Muscle layer of duodenum (tissue), 2 donors: ENCODE measurements at regions not wholly inside any gene's neighbourhood (a gene's known extent, or its start where the extent isn't known, plus 50 kb on each side); places are given as distances from the start of the nearest gene placed in this dataset.
"Not testable (repeated sequence)": the region's sequence is repeated elsewhere in the genome, so short reads cannot be mapped to it uniquely, and the experiment has no call there.

Source experiments
- H3K27ac ChIP-seq: one replicate; pipeline ENCODE4 v1.7.0; 2013; ENCODE audit warnings: mild to moderate bottlenecking, low read length
- H3K27me3 ChIP-seq: one replicate; pipeline ENCODE4 v1.7.0; 2013; ENCODE audit warnings: low read depth, mild to moderate bottlenecking, control low read depth, low read length
- H3K36me3 ChIP-seq, 2 donors: one replicate each; pipeline ENCODE4 v1.7.0; 2013; ENCODE audit warnings: low read length in 2 of 2, control low read depth in 1 of 2, mild to moderate bottlenecking in 1 of 2; ENCODE audit not compliant: insufficient read depth in 2 of 2, control insufficient read depth in 1 of 2
- H3K4me1 ChIP-seq, 2 donors: one replicate each; pipeline ENCODE4 v1.7.0; 2013; ENCODE audit warnings: low read length in 2 of 2, mild to moderate bottlenecking in 2 of 2, control low read depth in 1 of 2, moderate library complexity in 1 of 2; ENCODE audit not compliant: insufficient read depth in 2 of 2, control insufficient read depth in 1 of 2
- H3K4me3 ChIP-seq, 2 donors: one replicate each; pipeline ENCODE4 v1.7.0; 2013; ENCODE audit warnings: low read length in 2 of 2, low read depth in 1 of 2, mild to moderate bottlenecking in 1 of 2
- H3K9me3 ChIP-seq, 2 donors: one replicate each; pipeline ENCODE4 v1.7.0; 2013; ENCODE audit warnings: low read length in 2 of 2, control low read depth in 1 of 2, mild to moderate bottlenecking in 1 of 2; ENCODE audit not compliant: control insufficient read depth in 1 of 2
- donor health status: healthy.

DNA sequence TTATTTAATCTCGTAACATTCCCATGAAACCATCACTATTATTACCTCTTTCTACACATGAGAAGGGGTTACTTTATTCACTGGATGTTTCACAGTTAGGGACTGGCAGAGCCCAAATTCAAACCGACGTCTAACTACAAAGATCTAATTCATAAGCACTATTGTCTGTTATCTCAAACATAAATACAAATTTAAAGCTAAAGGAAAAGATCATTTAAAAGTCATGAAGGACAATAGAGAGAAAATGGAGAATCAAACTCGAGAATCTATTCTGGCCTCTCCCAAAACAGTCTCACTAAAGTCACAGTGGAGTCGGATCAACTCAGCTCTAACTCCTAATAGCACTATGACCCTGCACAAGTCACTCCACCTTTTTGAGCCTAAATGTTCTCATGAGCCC is 287.7 kb downstream of the ZIC4 start:
- no peaks in the 10 kb centered on the region for H3K9me3 ChIP-seq
- H3K4me3 ChIP-seq = no peak overlapping the region
- H3K4me1 ChIP-seq = no peaks in the 10 kb centered on the region
- no peaks in the 10 kb centered on the region for H3K27me3 ChIP-seq
- no peaks in the 10 kb centered on the region for H3K36me3 ChIP-seq
- H3K27ac ChIP-seq = no peak overlapping the region

- Histone ChIP-seq H3K9me3 (no peaks in the 10 kb centered on the region), H3K4me1 (no peaks in the 10 kb centered on the region), H3K36me3 (no peaks in the 10 kb centered on the region), H3K27ac (no peak overlapping the region), H3K4me3 (no peak overlapping the region), H3K27me3 (no peaks in the 10 kb centered on the region)
Measured at GRCh38 chr3:147117631-147118030, 288.7 kb downstream of the ZIC4 start.

DNA sequence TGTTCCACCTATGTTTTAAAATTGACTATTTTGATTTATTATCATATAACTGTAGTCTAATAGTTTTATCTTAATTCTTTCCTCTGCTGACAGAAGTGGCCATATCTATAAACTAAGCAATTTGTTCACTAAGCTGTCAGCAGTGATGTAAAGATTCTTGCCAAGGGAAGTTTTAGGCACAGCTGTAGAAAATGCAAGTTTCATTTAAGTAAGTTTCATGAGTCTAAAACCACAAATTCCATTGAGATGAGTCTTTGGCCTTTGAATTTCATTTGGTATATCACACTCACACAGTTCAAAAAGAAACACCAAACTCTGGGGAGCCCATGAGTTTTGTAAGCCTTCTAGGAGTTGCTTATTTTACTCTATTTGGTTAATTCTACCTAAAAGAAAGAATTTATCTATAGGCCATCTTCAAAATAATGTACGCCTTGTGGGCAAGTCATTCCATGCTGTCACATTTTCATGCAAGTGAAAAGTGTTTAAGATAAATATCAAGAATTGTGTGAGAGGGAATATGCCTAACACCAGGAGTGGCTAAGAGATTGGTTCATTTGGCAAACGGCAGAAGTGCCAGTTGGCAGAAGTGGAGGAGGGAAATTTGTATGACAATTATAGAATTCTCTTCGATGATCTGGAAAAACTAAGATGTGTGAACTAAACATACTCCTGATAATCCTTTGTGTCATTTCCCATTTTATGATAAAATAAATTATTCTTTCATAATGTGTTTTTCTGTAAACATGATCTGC is 292.9 kb downstream of the ZIC4 start:
- Histone ChIP-seq H3K9me3 (peaks cover 0 to 3% of the 10 kb centered on the region in 2 donors), H3K27me3 (no peaks in the 10 kb centered on the region), H3K4me1 (no peaks in the 10 kb centered on the region), H3K4me3 (no peak overlapping the region), H3K27ac (no peak overlapping the region), H3K36me3 (no peaks in the 10 kb centered on the region)

DNA sequence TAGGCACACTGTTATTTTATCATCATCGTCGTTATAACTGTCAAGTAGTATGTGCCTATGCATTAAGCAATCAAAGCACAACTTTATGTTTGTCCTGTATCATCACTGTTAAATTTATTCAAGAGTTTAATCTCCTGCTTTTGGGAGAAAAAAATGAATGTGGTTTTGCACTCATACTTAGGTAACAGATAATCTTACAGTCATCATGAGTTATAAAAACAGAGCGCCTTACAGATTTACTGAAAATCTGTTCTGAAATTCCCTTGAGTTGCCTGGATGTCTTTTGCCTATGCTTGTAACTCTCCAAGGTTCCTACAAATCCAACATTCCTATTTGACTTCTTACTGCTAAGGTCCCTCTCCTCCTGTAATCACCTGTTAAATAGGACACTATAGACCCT is 307.3 kb downstream of the ZIC4 start:
- no peaks in the 10 kb centered on the region for H3K36me3 ChIP-seq
- no peaks in the 10 kb centered on the region for H3K27me3 ChIP-seq
- H3K9me3 ChIP-seq = no peaks in the 10 kb centered on the region
- H3K4me3 ChIP-seq = no peak overlapping the region
- no peak overlapping the region for H3K27ac ChIP-seq
- no peaks in the 10 kb centered on the region for H3K4me1 ChIP-seq

DNA sequence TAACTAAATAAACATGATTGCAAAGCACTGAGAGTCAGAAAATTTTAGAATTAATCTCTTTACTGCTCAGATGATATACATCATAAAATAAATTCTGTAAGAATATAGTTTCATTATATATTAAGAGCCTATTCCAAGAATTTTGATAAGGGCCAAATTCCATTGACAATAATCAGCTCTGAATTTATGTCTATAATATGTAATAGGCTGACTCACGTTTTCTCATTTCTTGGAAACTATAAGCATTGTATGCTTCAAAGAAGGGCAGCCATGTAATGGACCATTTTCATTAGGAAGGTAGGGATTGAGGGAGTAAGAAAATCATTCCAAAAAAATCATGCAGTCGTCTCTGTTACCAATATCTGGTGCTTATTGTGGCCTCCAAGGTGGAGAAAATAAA is 315.9 kb downstream of the ZIC4 start:
- Histone ChIP-seq H3K27me3 (no peaks in the 10 kb centered on the region), H3K27ac (no peak overlapping the region), H3K4me3 (no peak overlapping the region)

GRCh38 chr3:147089286-147089685 is 317.1 kb downstream of the ZIC4 start:
- no peaks in the 10 kb centered on the region for H3K27me3 ChIP-seq
- H3K36me3 ChIP-seq = no peaks in the 10 kb centered on the region
- no peaks in the 10 kb centered on the region for H3K9me3 ChIP-seq
- no peak overlapping the region for H3K4me3 ChIP-seq
- H3K27ac ChIP-seq = no peak overlapping the region
- H3K4me1 ChIP-seq = no peaks in the 10 kb centered on the region

More for the DNA sequence above, 315.9 kb downstream of the ZIC4 start:
- Histone ChIP-seq H3K9me3 (no peaks in the 10 kb centered on the region), H3K36me3 (no peaks in the 10 kb centered on the region), H3K4me1 (no peaks in the 10 kb centered on the region)

DNA sequence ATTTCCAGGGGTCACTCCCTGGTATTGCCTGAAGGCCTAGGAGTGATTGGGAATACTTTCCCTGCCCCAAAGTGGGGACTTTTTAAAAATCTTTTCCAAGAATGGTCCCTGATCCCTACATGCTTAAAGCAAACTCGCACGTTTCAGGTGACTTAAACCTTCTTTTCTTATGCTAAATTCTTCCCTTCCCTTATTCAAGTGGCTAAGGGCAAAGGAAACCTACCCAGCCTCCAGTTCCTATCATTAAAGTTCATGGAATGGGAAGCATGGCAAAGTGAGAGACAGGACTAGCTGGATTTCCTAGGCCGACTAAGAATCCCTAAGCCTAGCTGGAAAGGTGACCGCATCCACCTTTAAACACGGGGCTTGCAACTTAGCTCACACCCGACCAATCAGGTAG is 346.8 kb downstream of the ZIC4 start:
- not testable (repeated sequence) for H3K36me3 ChIP-seq, H3K9me3 ChIP-seq, H3K4me1 ChIP-seq, H3K4me3 ChIP-seq, H3K27me3 ChIP-seq, H3K27ac ChIP-seq

DNA sequence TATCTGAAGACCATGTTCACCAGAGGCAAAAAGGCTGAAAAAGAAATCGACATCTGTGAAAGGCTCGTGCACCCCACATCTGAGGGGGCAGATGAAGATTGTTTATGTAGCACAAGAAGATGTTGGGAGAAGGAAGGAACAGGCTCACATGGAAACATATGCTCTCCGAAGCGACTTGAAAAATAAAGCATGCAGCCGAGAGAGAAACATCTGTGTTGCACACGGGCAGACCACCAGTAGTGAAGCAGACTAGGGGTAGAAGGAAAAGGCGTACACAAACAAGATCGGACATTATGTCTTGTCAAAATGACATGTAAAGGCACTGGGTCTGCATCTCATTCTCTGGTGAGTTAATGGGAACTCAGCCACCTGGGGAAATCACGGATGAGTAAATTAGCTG is 356.5 kb downstream of the ZIC4 start:
- Histone ChIP-seq H3K4me3 (no peak overlapping the region), H3K36me3 (no peaks in the 10 kb centered on the region), H3K4me1 (no peaks in the 10 kb centered on the region), H3K27me3 (no peaks in the 10 kb centered on the region), H3K27ac (no peak overlapping the region), H3K9me3 (peaks cover 0 to 6% of the 10 kb centered on the region in 2 donors)

- Histone ChIP-seq H3K4me3 (no peak overlapping the region), H3K36me3 (no peaks in the 10 kb centered on the region)
Measured at GRCh38 chr3:147049305-147049704, 357.0 kb downstream of the ZIC4 start.

DNA sequence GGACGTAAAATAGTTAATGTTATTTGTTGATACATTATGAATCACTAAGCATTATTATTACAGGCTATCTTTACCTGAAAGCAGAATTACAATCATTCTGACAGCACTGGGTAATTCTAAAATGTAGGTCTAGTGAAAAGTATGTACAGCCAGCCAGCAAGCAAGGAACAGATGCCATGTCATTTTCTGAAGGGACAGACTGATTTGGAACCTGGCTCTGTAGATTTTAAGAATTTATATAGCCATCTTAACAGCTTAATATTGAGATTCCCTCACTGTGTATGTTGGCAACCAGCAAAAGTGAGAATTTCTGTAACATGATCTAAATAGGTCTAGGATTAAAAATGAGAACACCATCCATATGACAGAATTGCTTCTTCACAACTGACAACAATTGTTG is 359.4 kb downstream of the ZIC4 start:
- Histone ChIP-seq H3K9me3 (no peaks in the 10 kb centered on the region), H3K36me3 (no peaks in the 10 kb centered on the region), H3K27ac (no peak overlapping the region), H3K4me1 (no peaks in the 10 kb centered on the region), H3K27me3 (no peaks in the 10 kb centered on the region), H3K4me3 (no peak overlapping the region)

More at GRCh38 chr3:147049305-147049704, 357.0 kb downstream of the ZIC4 start:
- Histone ChIP-seq H3K27me3 (no peaks in the 10 kb centered on the region), H3K9me3 (peaks cover 0 to 4% of the 10 kb centered on the region in 2 donors), H3K4me1 (no peaks in the 10 kb centered on the region), H3K27ac (no peak overlapping the region)

GRCh38 chr3:147038481-147038880 is 367.9 kb downstream of the ZIC4 start:
- peaks cover 4 to 5% of the 10 kb centered on the region in 2 donors for H3K9me3 ChIP-seq
- no peak overlapping the region for H3K4me3 ChIP-seq
- no peaks in the 10 kb centered on the region for H3K4me1 ChIP-seq
- no peaks in the 10 kb centered on the region for H3K27me3 ChIP-seq
- no peaks in the 10 kb centered on the region for H3K36me3 ChIP-seq
- H3K27ac ChIP-seq = no peak overlapping the region

GRCh38 chr3:147034359-147034758 is 372.0 kb downstream of the ZIC4 start:
- Histone ChIP-seq H3K36me3 (no peaks in the 10 kb centered on the region), H3K4me1 (no peaks in the 10 kb centered on the region), H3K27me3 (no peaks in the 10 kb centered on the region), H3K9me3 (peaks cover 4 to 5% of the 10 kb centered on the region in 2 donors), H3K4me3 (no peak overlapping the region), H3K27ac (no peak overlapping the region)
